GM18909 (cell line): ENCODE measurements at regions not wholly inside any gene's neighbourhood (a gene's known extent, or its start where the extent isn't known, plus 50 kb on each side); places are given as distances from the start of the nearest gene placed in this dataset.
"Not testable (repeated sequence)": the region's sequence is repeated elsewhere in the genome, so short reads cannot be mapped to it uniquely, and the experiment has no call there.

Experiments
- ATAC-seq: cut with Tn5 transposase; IDR thresholded peaks from one replicate; pipeline ENCODE4 v1.9.1; 2021; ENCODE audit warnings: mild to moderate bottlenecking; ENCODE audit not compliant: unreplicated experiment, poor library complexity

DNA sequence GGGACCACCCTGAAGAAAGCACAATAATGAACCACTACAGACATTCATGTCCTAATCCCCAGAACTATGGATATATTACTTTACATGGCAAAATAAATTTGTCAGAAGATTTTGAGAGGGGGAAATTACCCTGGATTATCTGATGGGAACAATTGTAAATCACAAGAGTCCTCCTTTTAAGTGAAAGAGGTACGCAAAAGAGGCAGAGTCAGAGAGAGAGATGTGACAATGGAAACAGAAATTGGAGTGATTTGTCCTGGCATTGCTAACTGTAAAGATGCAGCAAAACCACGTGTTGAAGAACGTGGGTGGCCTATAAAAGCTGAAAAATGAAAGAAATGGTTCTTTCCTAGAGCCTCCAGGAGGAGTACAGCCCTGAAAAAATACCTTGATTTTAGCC, 1121.4 kb upstream of the ALCAM start:
- ATAC-seq: no peak

DNA sequence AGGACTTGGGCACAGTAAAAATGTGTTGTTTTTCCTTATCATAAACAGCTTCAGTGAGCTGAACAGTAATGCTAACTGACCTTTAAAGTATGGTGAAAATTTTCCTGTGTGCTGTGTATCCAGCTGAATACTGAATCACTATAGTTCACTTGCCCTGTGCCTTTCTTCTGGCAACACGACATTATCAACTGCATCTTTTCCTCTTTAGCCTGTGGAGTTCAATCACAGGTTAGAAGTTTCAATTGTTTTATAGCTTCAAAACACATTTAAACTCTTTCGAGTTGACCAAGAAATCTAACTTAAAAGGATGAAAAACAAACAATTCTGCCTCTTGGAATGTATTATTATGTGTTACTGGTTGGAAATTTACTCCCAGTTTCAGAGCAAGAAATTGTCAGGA, 1120.7 kb upstream of the ALCAM start:
- ATAC-seq: no peak

DNA sequence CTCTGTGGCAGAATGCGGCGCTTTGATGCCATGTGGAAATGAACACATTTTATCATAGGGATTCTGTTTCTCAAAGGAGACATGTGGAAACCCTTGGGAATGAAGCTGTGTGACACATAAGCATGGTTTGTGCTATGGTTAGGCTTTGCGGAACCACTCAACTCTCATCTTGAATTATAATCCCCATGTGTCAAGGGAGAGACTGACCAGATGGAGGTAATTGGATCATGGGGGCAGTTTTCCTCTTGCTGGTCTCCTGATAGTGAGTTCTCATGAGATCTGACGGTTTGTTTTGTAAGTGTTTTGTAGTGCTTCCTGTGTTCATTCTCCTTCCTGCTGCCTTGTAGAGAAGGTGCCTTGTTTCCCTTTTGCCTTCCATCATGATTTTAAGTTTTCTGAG, 1109.2 kb upstream of the ALCAM start:
- ATAC-seq: no peak

DNA sequence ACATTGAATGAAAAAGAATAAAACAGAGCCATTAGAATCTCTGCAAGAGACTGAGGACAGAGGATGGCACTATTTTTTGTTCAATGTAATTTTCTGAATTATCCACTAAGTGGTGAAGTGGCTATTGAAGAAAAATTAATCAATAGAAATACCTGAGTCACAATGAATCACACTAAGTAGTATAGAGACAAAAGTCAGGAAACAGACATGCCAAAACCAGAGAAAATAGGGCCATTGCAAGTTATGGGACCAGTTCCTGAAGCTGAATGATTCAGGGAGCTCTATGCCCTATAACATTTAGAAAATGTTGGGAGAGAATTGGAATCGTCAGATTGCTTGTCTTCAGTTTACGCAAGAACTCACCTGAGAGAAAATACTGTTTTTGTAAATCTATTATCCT, 1103.2 kb upstream of the ALCAM start:
- ATAC-seq: no peak

DNA sequence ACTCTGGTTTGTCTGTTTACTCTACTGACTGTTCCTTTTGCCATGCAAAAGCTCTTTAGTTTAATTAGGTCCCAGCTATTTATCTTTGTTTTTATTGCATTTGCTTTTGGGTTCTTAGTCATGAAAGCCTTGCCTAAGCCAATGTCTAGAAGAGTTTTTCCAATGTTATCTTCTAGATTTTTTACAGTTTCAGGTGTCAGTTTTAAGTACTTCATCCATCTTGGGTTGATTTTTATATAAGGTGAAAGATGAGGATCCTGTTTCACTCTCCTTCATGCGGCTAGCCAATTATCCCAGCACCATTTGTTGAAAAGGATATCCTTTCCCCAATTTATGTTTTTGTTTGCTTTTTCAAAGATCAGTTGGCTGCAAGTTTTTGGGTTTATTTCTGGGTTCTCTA, 1100.5 kb upstream of the ALCAM start:
- ATAC-seq: not testable (repeated sequence)

DNA sequence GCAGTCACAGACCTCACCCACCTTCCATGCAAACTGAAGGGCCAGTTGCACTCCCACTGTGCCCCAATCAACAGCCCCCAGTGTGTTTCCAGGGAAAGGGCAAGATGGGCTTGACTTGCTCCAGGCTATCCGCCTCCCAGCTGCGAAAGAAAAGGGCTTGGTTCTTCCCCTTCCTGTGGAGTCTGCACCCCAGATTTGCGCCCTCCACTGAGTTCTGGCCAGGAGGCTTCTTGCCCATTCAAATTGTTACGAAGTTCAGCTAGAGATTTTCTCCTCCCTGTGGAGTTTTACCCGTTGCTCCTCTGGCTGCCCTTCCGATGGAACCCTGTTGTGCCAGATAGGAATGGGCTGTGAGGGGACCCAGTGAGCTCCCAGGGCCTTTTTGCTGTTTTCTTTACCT, 1096.9 kb upstream of the ALCAM start:
- ATAC-seq: no peak

DNA sequence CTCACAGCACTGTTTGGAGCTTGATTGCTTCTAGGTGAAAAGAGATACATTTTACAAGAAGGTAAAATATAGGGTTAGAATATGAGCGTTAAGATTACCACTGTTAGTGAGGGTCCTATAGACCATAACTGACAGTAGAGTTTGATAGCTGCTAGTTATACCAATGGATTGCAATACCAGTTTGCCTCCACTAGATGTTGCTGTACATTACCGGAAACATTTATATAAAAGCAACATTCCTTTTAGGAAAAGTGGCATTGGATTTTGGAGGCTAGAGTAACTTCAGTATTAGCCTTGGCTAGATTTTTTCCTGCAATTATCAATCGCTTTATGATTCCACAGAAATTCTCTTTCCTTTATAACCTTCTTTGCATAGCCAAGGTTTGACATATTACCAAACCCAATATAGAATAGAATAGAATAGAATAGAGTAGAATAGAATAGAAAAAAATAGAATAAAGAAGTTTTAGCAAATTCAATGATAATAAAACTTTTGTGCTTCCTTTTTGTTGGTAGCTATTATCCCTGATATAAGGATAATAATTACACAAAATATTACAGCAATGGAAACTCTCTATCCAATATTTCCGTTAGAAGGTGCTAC, 1093.6 kb upstream of the ALCAM start:
- peak; percentile 77 for ATAC-seq

DNA sequence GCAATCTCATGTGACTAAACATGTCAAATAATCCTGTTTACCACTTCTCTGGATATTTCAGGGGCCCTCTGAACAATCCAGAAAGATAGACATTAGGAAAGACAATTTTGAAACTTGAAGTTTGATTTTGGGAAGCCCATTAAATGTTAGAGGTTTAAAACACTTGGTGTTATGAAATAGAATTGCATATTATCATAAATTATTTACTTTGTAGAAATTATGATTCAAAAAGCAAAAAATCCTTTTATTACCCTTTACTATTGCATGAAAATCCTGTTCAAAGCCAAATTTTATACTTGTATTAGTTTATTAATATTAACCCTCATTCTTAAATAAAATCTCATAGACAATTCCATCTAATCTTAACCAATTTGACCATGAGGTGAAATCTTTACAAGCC, 1091.5 kb upstream of the ALCAM start:
- ATAC-seq: no peak

DNA sequence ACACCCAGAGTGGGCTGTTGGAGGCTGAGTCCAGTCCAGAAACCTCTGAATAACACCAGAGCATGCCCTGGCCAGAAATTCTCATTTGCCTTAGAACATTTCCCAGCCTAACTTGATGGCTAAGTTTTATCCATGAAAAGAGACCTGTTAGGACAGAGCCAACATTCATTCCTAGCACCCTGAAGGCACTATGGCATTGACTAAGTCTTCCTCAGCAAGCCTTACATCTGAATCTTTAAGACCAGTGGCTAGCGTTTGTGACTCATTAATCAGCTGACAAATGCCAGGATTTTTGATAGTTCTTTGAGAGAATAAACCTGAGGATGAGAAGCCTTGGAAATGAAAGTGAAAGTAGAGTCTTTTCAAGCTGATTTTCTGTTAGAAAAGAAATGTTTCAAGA, 1087.1 kb upstream of the ALCAM start:
- ATAC-seq: no peak

DNA sequence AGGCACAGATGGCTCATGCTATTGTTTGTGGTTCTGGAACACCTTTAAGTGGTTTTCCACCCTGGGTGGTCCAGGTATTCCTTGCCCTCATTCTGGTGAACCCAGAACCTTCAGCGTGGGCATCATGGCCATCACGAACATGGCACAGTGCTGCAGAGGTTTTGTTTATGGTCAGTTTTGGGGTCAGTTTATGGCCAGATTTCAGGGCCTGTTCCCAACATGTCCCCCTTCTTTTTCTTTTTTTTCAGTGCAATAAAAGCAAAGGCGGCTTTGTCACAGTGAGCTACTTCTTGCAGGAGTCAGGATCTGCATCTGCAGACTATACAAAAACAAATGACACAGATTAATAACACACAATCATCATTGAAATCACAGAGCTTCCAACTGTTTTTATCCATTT, 1085.0 kb upstream of the ALCAM start:
- no peak for ATAC-seq

DNA sequence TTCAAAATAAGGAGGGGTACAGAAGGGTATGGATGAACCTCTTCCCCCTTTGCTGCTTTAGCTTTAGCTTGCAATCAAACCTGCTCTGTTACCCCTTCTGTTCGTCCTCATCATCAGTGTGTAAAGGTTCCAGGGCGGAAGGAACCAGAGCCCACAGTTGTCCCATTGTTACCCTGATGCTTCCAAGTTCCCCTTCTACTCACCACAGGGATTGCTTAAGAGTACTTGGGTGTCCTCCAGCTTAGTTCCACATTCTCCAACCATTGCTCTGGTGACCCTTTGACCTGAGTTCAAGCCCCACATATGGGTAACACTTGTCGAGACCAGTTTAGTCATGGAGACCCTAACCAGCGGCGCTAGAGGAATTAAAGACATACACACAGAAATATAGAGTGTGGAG, 1080.1 kb upstream of the ALCAM start:
- no peak for ATAC-seq

DNA sequence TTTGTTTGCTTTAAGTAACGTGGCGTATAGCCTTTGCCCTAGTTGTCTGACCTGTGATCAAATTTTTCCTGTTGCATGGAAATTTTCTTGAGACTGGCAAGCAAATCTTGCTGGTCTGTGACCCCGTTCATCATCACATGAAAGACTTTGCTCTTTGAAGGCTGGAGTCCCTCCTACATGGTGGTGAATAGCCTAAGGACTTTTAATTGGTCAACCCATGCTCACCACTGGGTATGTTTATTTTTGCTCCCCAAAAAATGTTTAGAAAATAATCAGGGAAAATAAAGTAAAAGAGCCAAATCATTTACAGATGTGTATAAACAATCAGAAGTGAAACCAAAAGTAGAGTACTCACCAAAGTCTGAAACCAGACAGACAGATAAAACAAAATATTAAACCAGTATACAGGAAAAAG, 1075.3 kb upstream of the ALCAM start:
- ATAC-seq: peak; percentile 71

DNA sequence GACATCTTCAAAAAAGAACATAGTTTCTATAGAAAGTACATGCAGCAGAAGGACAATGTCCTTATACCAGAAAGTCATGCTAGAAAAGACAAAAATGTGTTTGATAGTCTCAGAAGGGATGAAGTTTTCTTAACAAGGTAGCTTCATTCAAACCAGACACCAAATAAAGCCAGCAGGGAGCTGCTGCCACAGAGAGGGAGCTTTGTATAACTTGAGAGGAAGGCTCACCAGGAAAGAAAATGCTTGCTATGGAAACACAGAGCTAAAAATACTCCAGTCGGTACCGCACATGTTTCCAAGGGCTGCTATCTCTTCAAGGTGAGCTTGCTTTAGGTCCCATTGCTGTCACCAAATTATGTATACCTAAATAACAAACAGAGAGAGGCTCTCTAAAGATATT, 1074.8 kb upstream of the ALCAM start:
- ATAC-seq: peak; percentile 45

DNA sequence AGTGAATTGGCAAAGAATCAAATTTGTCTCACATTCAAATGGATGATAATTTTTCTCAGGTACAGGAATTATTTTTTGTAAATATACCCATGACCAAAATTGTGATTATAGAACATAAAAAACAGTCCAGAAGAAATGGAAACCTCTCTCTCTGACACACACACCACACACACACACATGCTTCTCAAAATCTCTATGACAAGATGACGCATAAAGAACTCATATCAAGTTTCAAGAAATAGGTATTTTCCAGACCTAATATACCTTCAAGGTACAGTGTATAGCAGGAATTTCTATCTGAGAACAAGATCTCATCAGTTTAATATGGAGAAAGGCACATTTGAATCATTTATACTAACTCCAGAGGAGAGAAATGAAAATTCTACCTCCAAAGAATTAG, 1069.1 kb upstream of the ALCAM start:
- ATAC-seq: no peak

DNA sequence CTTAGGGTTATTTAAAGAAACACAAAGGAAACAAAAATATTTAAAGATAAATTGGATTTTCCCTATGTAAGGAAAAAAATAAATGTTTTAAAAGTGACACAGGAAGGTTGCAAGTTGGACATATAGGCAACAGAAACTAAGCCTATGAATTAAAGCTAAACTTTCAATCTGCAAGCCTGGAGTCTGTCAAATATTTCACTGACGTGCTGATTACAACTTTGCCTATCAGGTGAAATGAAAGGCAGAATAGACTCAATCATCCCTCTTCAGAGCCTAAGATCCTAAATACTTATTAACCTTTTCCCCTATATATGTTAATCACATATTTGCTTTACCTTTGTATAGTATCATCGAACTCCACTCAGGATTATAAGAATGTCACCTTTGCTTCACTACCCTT, 1068.0 kb upstream of the ALCAM start:
- no peak for ATAC-seq

DNA sequence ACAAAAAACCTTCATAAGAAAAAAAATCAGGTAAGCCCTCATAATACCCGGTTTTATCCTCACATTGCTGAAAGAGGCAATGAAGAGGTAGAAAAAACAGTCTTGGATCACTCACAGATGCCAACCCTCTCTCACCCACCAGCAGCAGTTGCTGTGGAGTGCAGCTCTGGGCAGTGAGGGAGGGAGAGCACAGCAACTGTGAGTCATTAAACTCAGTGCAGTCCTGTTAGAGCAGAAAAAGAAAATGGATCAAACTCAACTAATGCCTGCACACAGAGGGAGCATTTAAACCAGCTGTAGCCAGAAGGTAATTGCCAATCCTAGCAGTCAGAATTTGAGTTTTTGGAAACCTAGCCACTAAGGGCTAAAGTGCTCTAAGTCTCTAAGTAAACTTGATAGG, 1050.6 kb upstream of the ALCAM start:
- no peak for ATAC-seq

DNA sequence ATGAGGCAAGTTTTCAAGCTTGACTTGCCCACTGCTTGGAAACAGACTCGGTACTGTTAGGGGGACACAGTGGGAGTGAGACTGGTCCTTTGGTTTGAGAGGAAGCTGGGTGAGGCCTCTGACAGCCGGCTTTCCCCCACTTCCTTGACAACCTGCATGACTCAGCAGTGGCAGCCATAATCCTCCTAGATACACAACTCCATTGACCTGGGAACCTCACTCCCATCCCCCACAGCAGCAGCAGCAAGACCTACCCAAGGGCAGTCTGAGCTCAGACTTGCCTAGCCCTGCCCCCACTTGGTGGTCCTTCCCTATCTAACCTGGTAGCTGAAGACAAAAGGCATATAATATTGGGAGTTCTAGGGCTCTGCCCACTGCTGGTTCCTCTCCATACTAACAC, 1043.5 kb upstream of the ALCAM start:
- ATAC-seq: no peak

DNA sequence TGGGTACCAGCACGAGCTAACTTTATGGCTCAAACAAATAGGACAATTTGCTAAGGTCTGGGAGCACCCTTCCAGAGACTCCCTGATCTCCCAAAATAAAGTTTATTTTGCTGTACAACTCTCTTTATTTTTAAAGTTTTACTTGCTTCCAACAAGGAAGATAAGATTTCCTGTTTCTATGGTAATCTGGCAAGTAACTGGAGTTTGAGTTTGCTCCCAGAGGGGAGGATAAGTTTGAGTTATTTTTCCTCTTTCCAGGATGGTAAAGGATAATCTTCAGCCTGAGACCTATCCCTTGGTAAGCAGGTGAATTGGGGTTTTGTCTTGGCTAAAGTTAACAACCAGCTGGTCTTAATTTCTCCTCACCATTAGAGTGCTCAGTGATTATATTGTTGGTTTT, 1019.4 kb upstream of the ALCAM start:
- ATAC-seq: no peak

DNA sequence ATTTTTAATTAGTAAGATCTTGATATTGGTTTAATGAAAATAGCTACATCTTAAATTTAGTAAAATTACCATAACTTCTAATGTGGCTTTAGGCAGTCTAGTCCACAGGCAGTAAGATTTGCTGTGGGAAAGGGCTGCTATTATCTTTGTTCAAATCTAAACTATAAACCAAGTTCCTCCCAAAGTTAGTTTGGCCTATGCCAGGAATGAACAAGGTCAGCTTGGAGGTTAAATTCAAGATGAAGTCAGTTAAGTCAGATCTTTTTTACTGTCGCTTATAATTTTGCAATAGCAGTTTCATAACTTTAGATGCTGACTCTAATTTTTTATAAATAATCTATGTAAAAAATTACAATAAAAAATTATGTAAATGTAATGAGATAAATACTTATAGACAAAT, 1016.9 kb upstream of the ALCAM start:
- no peak for ATAC-seq

DNA sequence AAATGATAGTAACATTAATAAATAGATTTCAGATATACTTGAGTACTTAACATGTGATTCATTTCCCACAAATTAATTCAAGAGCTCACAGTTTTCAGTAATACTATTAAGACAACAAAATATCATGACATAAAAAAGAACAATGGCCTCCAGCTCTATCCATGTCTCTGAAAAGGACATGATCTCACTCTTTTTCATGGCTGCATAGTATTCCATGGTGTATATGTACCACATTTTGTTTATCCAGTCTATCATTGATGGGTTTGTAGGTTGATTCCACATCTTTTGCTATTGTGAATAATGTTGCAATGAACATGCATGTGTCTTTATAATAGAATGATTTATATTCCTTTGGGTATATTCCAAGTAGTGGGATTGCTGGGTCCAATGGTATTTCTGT, 1012.8 kb upstream of the ALCAM start:
- ATAC-seq: no peak

DNA sequence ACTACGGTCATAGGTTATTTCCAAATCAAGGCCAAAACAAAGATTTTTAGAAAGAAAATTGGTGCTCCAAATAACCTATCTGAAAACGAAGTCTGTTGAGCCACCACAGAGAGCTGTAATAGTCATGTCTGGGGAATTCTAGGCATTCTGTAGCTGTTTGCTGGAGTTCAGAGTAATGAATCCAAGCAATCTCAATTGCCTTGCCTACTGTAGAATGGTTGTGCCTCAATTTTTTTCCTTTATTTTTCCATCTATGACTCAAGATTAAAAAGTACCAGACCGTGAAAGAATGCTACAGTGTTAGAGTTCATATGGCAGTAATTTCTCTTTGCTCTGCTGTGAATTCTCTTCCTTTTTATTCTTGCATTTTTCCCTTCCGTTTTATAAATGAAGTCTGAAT, 1007.2 kb upstream of the ALCAM start:
- no peak for ATAC-seq

DNA sequence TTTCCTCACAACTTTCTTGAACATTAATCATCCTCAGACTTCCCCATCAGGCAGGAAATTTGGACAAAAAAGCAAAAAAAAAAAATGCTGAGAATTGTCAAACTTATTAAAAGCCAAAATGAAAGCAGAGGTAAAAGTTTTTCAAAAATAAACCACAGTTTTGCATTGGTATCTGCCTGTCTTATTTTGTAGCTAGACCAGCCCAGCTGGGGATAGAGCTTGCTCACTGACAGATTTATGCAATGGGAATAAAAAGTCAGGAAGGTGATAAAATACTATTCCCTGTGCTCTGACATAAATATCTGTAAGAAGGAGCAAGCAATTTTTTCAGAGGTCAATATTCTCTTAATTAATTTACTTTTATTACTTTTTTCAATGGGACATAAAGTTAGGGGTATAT, 1006.7 kb upstream of the ALCAM start:
- no peak for ATAC-seq

DNA sequence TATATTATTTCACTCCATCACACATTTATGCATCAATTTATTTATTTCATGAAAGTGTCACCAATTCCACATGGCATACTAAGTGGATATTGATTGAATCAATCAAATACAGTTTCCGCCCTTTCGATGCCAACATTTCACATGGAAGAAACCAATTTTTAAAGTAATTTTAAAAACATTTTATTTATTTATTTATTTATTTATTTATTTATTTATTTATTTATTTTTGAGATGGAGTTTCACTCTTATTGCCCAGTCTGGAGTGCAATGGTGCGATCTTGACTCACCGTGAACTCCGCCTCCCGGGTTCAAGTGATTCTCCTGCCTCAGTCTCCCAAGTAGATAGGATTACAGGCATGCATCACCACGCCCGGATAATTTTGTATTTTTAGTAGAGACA, 1005.0 kb upstream of the ALCAM start:
- ATAC-seq: not testable (repeated sequence)
